ENCODE measurements at regions not wholly inside any gene's neighbourhood (a gene's known extent, or its start where the extent isn't known, plus 50 kb on each side); places are given as distances from the start of the nearest gene placed in this dataset.

DNA sequence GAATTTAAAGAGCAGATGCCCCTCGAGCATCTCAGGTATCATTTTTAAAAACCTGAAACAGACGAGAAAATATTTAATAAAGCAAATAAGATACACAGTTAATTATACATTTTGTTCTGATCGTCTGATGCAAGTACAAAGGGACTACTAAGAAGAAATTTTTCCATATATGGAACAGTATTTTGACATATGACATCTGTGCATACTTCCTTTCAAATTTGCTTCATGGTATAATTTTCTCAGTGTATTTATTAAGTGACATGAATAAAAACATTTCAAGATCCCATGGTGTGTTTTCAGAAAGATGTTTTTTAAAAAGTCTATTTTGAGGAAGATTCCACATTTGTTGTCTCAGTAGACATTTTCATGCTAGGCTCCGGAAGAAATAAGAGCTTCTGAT lies 208.1 kb downstream of the VGLL3 start:
- TF ChIP-seq, protein P1, sequence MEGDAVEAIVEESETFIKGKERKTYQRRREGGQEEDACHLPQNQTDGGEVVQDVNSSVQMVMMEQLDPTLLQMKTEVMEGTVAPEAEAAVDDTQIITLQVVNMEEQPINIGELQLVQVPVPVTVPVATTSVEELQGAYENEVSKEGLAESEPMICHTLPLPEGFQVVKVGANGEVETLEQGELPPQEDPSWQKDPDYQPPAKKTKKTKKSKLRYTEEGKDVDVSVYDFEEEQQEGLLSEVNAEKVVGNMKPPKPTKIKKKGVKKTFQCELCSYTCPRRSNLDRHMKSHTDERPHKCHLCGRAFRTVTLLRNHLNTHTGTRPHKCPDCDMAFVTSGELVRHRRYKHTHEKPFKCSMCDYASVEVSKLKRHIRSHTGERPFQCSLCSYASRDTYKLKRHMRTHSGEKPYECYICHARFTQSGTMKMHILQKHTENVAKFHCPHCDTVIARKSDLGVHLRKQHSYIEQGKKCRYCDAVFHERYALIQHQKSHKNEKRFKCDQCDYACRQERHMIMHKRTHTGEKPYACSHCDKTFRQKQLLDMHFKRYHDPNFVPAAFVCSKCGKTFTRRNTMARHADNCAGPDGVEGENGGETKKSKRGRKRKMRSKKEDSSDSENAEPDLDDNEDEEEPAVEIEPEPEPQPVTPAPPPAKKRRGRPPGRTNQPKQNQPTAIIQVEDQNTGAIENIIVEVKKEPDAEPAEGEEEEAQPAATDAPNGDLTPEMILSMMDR (IDR thresholded peaks at IDR 0.05 in 8 of 11, conservative IDR thresholded peaks at IDR 0.05 in 3 of 11) = no peak
- no peak for TF ChIP-seq POLR2A (IDR thresholded peaks at IDR 0.05)
- no peak for TF ChIP-seq POLR2AphosphoS5 (IDR thresholded peaks at IDR 0.05)
